M059J (cell line): ENCODE measurements at regions not wholly inside any gene's neighbourhood (a gene's known extent, or its start where the extent isn't known, plus 50 kb on each side); places are given as distances from the start of the nearest gene placed in this dataset.

ENCODE experiments used
- DNase-seq: peaks from one replicate; pipeline ENCODE4 v3.0.0-alpha.2; 2012; ENCODE audit warnings: low read depth

- no peak for DNase-seq
Measured at GRCh38 chr19:30082611-30083010, 140.6 kb downstream of the URI1 start.

DNA sequence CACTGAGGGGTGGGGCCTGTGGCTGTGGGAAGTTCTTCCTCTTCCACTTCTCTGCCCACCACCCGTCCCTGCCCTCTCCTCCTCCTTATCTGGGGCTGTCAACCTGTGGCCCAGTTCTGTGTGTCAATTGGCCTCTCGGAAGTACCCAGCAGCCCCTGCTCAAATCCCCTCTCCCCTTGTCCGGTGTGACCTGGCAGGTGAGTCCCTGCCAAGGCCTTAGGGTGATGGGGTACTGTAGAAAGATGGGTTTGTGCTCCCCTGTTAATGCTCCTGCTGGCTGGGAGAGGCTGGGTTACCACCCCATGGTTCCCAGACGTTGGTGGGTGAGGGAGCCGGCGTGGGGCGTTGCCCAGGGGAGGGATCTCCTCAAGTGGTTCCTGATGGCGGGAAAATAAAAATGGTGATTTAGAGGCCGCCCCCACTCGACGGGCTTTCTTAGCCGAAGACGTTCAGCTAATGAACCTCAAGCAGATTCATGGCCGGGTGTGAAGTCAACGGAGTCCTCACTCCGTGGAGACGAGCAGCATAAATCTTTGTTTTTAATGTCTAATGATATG, 141.2 kb downstream of the URI1 start:
- no peak for DNase-seq

DNA sequence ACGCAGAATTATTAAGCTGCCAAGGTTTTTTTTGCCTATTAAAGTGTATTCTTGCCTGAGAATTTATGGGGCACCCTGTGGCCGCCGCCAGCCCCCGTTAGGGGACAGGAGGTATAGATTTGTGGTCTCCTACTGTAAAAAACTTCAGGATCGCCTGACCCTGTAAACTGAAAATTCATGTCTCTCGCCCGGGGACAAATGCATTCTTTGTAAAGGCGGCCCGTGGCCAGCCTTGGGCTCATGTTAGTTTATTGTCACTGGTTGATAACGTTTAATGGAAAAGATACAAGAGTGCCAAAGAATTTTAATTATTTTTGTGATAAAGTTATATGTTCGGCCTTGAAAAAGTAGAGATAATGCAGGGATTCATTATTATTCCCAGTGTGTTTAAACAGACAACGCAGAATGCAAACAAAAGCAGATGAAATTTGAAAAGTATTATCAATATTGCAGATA, 141.7 kb downstream of the URI1 start:
- DNase-seq = no peak

- DNase-seq = no peak
Measured at GRCh38 chr19:30084390-30084819, 142.4 kb downstream of the URI1 start.

- peak; percentile 51 for DNase-seq
Measured at GRCh38 chr19:30085394-30085793, 143.4 kb downstream of the URI1 start.

- DNase-seq = no peak
Measured at GRCh38 chr19:30086220-30086619, 144.2 kb downstream of the URI1 start.

DNA sequence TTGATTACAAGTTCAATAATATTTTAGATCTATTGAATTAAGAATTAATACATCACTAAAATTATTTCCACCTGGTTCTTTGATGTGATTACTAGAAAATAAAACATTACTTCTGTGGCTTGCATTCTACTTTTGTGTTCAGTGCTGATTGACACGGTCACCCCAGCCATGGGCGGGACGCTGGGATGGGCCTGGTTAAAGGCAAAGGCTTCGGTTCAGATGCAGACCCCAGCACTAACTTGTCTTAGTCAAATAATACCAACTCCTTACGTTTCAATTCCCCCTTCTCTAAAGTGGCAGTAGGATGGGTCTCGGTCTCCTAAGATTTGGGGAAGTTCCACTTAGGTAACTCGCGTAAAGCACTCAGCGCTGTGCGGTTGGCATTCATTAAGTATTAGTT, 144.9 kb downstream of the URI1 start:
- no peak for DNase-seq

DNA sequence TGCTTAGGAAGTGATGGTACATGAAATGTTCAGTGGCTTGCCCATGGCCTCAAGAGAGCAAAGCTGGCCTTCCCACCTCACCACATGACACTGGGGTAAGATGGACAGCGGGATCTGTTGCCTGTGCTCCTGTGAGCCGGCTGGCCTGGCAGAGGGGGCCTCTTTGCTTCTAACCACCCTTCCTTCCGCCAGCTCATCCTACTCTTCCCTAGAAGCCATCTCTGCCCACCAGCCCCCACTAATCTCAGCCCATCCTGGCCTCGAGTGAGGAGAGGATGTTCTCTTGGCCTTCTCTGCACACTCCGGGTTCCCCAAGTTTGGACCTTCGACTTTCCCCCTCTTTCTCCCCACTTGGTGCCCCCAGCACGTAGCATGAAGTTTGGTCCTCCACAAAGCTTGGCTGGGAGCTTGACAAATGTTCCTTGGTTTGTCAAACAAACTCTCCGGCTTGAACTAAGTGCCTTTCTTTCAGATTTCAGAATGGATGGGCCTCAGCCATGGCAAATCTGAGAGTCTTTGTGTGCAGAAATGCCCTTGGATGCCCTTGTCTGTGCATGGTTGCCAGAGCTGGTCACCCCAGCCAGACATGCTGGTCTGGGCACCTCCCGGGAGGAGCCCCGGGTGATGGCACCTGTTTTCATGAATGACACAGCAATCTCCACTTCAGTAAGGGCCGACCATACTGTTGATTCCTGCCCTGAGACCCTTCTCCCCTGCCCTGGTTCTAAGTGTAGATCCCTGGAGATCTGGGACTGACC, 145.5 kb downstream of the URI1 start:
- DNase-seq = no peak

- no peak for DNase-seq
Measured at GRCh38 chr19:30088567-30088966, 146.5 kb downstream of the URI1 start.

DNA sequence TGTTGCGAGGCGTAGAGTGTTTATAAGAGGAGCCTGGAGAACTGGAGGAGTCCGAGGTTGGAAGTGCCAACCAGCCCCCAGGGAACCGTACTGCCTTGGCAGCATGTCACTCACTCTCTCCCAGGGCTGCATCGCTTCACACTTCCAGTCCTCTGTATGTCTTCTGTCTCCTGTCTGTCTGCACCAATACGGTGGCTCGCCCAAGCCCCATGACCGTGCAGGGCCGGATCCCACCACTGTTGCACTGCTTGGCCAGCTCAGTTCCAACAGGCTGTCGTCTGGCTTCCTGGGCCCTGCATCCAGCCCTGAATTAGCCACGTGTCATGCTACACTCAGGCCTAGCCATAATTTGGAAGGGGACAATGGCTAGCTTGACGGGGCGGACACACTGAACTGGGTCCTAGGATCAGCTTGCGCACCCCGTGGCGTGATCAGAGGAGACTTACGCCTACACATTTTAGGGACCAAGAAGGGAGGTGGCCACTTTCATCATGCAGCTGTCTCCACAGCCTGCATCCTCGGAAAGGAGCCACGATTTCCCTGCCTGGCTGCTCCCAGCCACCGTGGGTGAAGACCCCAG, 147.1 kb downstream of the URI1 start:
- no peak for DNase-seq

DNA sequence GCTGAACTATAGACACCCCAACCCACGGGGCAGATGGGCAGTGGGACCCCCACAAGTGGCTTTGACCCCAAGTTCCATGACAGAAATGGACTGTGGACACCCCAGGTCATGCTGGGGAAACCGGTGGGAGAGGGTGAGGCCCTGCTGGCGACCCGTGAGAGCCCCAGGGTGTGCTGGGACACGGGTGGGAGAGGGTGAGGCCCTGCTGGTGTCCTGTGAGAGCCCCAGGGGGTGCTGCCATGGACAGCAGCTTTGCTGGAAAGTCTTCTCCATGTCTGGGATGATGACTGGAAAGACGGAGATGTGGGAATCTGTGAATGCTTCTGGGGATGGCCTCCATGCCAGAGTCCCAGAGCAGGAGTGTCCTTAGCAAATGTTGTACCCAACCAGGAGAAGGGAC, 148.4 kb downstream of the URI1 start:
- DNase-seq = no peak

DNA sequence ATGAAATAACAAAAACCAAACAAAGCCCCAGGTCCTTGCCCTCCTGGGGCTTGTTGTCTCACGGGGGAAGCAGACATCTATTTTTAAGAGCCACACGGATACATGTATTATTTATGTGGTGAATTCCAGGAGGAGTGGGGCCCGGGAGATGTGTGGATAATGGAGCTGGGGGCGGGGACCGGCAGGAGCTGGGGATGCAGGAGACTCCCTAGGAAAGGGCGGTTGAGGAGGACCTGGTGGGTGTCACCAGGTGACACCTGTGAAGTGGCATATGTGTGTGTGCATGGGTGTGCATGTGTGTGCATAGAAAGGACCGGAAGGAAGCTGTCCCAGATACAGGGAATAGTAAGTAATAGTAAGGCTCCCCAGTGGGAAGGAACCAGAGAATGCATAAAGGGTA, 148.9 kb downstream of the URI1 start:
- no peak for DNase-seq

DNA sequence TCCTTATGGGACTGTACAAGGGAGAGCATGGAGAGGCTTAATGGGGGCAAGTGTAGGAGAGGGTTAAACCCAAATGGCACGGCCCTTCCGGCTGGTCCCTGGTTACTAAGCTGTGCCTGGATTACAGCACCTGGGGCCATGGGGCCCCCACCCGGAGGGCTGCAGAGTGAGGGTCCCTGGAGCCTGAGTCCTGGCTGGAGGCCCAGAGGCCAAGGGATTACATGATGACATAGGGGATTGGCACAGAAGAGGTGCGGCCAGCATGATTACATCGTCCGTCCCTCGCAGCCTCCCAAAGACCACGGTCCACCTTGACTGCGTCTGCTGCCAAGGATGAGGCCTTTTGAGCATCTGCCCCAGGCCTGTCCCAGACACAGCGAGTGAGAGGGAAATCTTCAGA, 149.4 kb downstream of the URI1 start:
- no peak for DNase-seq

DNA sequence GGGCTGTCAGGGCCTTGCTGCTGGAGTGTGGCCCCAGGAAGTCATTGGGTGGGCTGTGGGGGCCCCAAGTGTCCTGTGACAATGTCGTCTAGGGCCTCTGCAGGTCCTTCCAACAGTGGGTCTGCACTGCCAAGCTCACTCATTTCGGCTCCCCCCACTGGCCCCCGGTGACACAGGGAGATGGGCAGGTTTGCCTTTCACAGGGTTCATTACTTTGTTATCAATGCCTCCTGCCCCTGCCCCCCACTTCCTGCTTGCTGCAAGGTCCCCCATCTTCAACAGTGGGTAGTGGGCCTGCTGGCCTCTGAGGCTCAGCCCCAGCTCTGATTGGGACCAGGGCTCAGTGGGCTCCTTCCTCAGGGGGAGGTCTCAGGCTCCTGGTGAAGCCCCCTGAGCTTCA, 149.8 kb downstream of the URI1 start:
- DNase-seq = no peak

GRCh38 chr19:30092721-30093569, 150.9 kb downstream of the URI1 start:
- DNase-seq = no peak

DNA sequence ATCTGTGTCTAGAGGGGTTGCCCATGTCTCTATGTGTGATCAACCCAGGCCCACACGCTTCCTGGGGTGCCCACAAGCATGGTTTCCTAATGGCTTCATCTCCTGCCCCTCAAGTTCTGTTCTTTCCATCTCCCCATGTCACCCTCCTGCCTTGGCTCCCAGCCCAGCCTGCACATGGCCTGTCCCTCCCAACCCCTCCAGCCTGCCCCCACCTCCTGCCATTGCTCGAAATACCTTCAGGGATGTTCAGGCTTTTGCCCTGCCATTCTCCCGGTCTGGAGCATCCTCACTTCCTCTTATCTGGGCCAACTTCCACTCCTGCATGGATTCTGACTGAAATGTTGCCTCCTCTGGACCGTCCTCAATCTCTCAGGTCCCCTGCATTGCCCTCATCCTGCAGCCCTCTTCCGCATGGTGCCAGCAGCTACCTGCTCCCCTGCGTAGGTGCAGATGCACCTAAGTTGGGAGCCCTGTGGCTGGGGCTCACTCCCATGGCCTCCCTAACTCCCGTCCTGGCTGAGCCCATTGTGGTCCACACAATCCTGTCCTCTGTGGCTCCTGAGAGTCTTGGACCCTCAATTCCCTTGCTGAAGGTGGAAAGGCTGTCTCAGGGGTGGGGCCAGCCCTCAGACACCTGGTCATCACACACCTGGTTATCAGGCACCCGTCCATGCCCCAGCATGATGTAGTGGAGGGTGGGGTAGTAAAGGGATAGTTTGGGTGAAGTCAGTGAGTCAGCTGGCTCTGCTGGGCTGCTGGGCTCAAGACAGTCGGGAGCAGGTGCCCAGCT, 152.1 kb downstream of the URI1 start:
- DNase-seq = no peak

DNA sequence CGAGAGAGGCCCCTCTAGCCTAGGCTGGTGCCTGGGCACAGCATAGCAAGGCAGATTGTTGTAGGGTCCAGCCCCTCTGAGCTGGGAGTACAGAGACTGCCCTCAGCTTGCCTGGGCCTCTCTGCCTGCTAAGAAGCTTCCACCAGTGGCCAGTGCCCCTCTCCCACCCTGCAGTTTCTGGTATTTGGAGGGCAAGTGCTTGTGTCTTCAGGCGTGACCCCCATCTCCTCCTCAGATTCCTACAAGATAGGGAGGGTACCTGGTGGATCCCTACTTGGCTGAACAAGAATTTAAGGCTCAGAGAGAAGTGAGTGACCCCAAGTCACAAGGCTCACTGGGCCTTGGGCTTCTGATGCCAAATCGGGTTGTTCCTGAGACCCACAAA, 152.7 kb downstream of the URI1 start:
- DNase-seq = no peak

GRCh38 chr19:30095171-30095570, 153.1 kb downstream of the URI1 start:
- no peak for DNase-seq

DNA sequence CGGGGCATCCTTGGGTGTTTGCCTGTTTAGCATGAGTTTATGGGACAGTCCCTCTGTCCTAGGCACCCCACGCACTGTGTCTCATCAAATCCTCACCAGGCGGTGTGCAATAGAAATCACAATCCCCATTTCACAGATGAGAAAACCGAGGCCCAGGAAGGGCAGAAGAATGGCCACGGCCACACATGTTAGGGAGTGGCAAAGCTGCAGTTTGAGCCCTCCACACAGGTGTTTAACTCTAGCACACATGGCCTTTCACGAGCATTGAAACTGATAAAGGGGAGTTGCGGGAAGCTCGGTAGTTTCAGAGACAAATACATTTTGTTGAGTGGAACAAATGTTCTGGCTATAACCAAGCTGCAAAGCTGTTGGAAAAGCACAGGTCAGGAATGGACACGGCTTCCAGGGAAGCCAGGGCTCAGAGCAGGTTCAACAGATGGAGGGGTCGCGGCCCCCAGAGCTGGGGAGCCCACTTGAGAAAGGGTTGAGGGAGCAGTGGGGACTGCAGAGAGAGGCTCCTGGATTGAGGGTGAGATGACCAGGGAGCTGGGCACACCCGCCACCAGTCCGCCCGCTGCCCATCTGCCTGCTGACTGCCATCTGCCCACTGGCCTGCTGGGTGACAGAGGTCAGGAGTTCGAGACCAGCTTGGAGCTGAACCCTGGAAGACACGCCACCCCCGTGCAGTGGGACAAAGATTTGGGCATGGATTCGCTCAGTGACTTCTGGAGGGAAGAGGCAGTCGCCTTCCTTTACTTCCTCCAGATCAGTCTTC, 154.7 kb downstream of the URI1 start:
- no peak for DNase-seq

- DNase-seq = no peak
Measured at GRCh38 chr19:30097746-30098280, 155.8 kb downstream of the URI1 start.

- no peak for DNase-seq
Measured at GRCh38 chr19:30102239-30102638, 160.2 kb downstream of the URI1 start.
